ENCODE measurements at regions not wholly inside any gene's neighbourhood (a gene's known extent, or its start where the extent isn't known, plus 50 kb on each side); places are given as distances from the start of the nearest gene placed in this dataset.

DNA sequence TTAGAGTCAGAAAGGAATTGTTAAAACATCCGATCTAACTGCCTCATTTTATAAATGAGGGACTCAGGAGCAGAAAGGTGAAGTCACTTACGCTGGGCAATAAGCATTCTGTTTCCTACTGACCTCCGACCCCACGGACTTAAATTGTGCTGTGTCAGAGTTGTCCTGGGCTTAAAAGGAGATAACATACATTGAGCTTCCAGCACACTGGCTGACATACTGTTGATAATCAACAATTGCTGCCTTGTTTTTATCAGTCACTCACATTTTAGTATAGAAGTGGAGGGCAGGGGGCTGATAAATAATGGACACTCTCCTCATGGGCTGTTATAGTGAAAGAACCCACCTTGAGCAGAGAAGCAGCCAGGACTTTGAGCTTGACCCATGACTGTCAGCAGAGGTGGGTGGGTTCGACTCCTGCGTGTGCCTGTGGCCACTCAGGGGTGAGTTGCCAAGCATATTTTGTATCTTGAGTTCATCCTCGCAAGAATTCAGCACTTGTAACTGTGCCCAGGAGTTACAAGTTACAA lies 166.5 kb upstream of the JARID2 start:
- TF ChIP-seq, protein P1, sequence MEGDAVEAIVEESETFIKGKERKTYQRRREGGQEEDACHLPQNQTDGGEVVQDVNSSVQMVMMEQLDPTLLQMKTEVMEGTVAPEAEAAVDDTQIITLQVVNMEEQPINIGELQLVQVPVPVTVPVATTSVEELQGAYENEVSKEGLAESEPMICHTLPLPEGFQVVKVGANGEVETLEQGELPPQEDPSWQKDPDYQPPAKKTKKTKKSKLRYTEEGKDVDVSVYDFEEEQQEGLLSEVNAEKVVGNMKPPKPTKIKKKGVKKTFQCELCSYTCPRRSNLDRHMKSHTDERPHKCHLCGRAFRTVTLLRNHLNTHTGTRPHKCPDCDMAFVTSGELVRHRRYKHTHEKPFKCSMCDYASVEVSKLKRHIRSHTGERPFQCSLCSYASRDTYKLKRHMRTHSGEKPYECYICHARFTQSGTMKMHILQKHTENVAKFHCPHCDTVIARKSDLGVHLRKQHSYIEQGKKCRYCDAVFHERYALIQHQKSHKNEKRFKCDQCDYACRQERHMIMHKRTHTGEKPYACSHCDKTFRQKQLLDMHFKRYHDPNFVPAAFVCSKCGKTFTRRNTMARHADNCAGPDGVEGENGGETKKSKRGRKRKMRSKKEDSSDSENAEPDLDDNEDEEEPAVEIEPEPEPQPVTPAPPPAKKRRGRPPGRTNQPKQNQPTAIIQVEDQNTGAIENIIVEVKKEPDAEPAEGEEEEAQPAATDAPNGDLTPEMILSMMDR (IDR thresholded peaks at IDR 0.05) = no peak
- TF ChIP-seq POLR2AphosphoS5 (IDR thresholded peaks at IDR 0.05) = no peak
